Hematopoietic multipotent progenitor cell treated with erythropoietin and hydrocortisone succinate and interleukin-3 and kit ligand, for 8 days (in vitro differentiated cells): ENCODE measurements at regions not wholly inside any gene's neighbourhood (a gene's known extent, or its start where the extent isn't known, plus 50 kb on each side); places are given as distances from the start of the nearest gene placed in this dataset.

Experiments used
- DNase-seq: peaks from one replicate; pipeline ENCODE4 v3.0.0-alpha.2; 2015

- no peak for DNase-seq
These were observed 190.4 kb upstream of the LYZL1 start for GRCh38 chr10:29098423-29098822.

- no peak for DNase-seq
These were observed 189.9 kb upstream of the LYZL1 start for GRCh38 chr10:29099001-29099400.

GRCh38 chr10:29099415-29099814 is 189.5 kb upstream of the LYZL1 start:
- DNase-seq, result no peak

DNA sequence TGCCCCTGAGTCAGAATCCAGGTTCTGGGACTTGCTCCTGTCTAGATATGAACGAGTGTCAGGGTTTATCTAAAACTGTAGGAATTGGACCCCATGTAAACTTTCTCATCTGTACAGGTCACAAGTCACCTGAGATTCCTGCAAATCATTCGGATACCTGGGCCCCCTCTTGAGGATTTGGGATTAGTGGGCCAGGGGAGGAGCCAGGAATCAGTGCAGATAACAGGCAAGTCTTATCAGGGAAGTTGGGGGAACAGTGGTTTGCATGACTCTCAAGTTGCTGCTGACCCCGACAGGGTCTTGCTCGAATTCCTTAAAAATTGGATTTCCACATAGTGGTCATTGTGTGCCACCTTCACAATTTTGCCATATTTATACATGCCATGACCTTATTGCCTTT is 188.4 kb upstream of the LYZL1 start:
- no peak for DNase-seq

DNA sequence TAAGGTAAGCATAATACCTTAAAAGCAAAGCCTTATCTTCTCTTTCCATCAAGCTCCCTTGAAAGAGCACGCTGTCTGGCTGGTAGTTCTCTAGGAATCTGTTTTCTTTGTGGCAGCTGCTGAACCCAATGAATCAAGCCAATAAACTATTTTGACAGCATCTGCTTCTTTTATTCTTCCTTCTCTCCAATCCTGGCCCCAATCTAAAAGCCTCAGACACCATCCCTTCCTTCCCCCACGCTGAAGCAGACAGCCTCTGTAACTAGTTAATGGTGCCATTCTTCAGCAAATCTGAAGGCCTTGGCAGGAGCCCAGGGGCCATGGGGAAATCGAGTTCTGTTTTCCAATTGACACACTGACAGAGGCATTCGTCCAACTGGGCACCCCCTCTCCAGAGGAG is 186.6 kb upstream of the LYZL1 start:
- no peak for DNase-seq

DNA sequence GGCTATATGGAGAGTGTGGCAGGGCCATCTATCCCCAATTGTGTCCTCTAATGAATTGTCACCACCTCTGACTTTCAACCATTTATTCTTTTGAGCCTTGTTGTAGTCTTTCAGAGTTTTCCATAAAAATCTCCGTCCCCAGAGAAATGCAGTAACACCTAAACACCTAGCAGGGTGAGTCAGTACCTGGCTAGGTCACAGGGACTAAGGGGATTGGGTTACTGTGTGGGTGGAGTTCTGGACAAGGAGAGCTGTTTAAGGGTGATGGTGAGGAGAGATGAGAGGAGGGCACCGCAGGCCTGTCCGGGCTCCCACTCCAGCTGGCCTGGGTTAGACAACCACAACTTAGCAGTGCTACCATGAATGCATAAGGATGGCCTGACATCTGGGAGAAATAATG is 186.2 kb upstream of the LYZL1 start:
- DNase-seq, result no peak

DNA sequence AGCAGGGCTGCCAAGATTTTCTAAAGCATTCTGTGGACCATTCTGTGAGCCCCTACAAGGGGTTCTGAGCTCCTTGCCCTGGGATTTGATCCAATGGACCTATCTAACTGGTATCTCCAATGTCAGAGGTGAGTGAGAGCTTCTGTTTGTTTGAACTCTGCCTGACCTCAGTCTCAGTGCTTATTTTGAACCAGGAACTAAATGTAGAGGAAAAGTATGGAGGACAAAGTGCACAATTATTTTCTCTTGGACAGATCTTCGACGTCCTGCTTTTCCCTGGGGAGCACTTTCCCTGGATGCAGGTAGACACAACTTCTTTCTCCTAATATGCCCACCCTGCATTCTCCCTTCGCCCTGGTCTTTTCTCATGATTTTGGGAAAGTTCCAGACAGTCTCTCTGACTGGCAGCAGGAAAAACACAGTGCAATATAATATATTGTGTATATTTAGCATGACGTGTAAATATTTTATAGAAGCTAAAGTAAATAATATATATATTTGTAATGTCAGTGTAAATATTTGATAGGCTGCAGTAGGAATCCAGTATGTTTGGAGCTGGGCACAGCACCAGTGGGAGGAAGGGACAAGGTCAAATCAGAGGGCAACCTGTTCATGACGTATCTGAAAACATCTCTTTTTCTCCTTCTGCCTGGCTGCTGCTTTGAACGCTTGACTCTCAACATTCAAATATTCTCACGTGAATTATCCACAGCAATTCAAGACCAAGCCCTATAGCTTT is 184.0 kb upstream of the LYZL1 start:
- DNase-seq, result no peak

GRCh38 chr10:29105516-29106215 is 183.2 kb upstream of the LYZL1 start:
- DNase-seq, result no peak

- no peak for DNase-seq
These were observed 182.6 kb upstream of the LYZL1 start for GRCh38 chr10:29106287-29106686.

DNA sequence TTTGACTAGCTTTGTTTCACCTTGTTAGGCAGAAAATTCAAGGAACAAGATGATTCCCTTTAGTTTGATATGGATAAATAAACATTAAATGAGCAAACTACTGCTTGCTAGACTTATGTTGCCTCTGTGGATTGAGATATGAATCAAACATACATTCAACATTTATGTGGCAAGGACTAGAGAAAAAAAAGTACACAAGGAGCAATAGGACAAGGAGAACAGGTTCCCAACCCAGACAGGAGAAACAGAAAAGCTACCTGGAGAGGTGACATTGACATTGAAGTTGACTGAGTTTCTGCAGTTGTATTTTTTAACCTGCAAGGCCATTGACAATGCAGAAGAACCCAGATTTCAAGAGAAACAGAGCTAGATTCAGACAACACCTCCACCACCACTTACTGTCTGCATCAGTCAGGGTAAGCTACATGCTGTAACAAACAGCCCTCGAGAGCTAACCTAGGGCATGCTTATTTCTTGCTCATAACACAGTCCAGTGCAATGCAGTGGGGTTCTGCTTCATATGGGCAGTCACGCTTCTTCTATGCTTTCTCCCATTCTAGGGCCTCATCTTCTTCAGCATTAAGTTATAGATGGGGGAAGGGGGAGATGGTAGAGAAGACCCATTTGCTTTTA is 180.9 kb upstream of the LYZL1 start:
- no peak for DNase-seq

- DNase-seq, result no peak
These were observed 178.9 kb upstream of the LYZL1 start for GRCh38 chr10:29109707-29110571.

DNA sequence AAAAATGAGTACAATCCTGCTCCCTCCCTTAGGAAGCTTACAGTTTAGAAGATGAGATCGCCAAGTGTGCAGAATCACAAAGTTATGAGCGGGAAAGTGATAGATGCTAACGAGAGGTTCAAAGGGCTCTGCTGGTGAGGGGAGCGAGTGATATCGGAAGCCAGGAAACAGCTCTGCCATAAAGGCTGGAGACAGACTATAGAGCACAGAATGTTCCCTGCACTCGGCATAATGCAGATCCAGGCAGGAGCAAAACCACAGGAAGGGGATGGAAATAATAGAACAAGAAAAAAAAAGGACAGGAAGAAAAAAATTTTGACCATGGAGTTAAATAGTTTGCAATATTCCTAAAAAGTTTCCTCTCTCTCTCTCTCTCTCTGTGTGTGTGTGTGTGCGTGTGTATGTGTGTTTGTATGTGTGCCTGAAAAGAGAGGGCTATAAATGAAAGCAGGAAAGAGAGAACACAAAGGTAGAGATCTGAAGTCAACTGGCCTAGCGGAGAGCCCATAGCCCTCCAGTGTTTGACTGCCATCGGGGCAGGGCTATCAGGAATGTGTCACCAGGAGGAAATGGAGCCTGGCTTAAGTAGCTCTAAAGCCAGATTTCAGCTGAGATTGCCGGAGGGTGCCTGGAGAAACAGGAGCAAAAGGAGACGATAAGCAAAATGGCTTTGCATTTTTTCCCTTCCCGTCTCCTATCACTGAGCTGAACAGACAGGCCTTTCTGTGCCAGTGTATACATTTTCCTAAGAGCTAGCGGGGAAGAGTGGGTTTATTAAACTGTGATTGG is 175.8 kb upstream of the LYZL1 start:
- no peak for DNase-seq

GRCh38 chr10:29113616-29113945 is 175.3 kb upstream of the LYZL1 start:
- no peak for DNase-seq

GRCh38 chr10:29114141-29114540 is 174.7 kb upstream of the LYZL1 start:
- no peak for DNase-seq

DNA sequence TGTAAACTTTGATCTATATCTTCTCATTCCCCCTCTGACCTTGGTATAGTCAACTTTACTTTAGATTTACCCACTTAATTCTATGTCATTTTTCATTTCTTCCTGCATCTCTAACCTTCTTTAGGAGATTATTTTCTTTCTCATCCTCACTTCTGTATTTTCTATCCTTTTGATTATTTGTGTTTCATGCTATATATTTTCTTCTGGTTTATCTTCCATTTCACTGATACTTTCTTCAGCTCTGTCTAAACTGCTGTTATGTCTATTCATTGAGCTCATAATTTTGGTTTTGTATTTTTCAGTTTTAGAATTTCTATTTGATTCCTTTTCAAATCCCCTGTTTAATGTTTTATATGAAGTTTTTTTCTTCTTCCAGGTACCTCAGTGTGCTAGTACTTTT is 171.1 kb upstream of the LYZL1 start:
- no peak for DNase-seq

DNA sequence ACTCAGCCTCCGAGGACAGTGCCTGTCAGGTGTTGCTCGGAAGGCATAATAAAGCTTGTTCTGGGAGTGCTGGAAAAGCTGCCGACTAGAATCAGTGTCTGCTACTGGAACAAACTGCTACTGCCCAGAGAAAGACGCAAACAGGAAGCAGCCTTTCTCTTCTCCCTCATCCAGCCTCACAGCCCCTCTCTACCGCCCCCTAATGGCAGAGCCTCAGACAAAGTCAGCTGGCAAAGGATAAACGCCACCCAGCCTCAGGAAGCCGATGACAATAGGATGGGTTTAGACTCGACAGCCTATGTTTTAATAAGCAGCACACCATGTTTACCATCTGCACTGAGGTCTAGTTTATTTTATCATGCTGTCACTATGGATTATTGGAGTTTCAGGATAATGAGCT is 169.5 kb upstream of the LYZL1 start:
- peak; percentile 38 for DNase-seq

- no peak for DNase-seq
These were observed 168.7 kb upstream of the LYZL1 start for GRCh38 chr10:29120216-29120615.

- no peak for DNase-seq
These were observed 164.0 kb upstream of the LYZL1 start for GRCh38 chr10:29124864-29125263.

DNA sequence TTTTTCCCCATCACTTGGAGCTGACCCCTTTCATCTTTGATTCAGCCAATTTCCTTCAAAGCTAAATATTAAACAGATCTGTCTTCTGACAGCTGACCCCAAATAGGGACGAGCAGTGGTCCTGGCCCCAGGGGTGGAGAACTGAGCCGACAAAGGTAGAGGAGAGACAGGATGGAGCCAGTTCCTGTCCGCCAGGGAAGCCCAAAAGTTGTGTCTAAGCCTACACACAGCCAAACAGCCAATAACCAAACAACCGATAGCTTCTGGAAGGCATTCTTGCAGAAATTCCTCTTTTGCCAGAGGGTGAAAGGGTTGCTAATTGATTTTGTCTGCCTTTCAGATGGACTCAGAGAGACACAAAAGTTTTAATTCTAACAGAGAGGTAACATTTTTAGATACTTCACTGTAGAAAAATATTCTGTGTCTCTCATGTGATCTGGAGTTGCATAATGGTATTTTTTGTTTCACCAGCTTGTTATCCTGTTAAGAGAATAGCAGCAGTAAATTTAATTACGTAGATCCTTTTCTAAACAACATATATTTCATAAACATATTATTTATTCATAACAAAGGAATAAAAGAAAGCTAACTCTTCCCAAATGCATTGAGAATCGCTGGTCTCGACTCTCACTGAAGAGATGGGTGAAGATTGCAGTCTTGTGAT is 161.7 kb upstream of the LYZL1 start:
- no peak for DNase-seq

- DNase-seq, result no peak
These were observed 161.1 kb upstream of the LYZL1 start for GRCh38 chr10:29127731-29128130.

- DNase-seq, result peak; percentile 35
These were observed 158.6 kb upstream of the LYZL1 start for GRCh38 chr10:29130190-29130673.
